PC-9 (cell line): ENCODE measurements at regions not wholly inside any gene's neighbourhood (a gene's known extent, or its start where the extent isn't known, plus 50 kb on each side); places are given as distances from the start of the nearest gene placed in this dataset.

Experiments used
- BruUV-seq: library from RNA; stranded (reverse); fragments of 400-500 nt; replicated peaks from 2 replicates; lab custom pipeline; 2021; lab: Mats Ljungman, UMichigan
- CTCF ChIA-PET: fragments of 300-600 bp; sonication (Branson Sonifier 250); formaldehyde crosslinking; loops from one replicate; lab custom pipeline; 2022; ENCODE audit warnings: antibody characterized with exemption; lab: Charles Lee
- POLR2A ChIA-PET: fragments of 300-600 bp; sonication (Branson Sonifier 250); formaldehyde crosslinking; loops from one replicate; lab custom pipeline; 2022; ENCODE audit warnings: antibody characterized with exemption; ENCODE audit not compliant: unreplicated experiment; lab: Charles Lee
- DNase-seq, 2 experiments: peaks; one replicate each; pipeline versions ENCODE4 v3.0.0 to v3.0.0-alpha.2; 2015 to 2022; ENCODE audit warnings: mixed read lengths in 1 of 2
- H2AFZ ChIP-seq: fragments of 200-600 bp; sonication (generic); 2 replicates; pipeline ENCODE4 v1.8.1; 2017; ENCODE audit warnings: antibody characterized with exemption
- H3F3A ChIP-seq: fragments of 200-600 bp; sonication (generic); 2 replicates; pipeline ENCODE4 v1.8.1; 2017; ENCODE audit warnings: antibody characterized with exemption, mild to moderate bottlenecking, low read depth; ENCODE audit not compliant: insufficient read depth
- H3K27ac ChIP-seq: fragments of 200-600 bp; sonication (generic); 2 replicates; pipeline ENCODE4 v1.6.1; 2016; ENCODE audit warnings: mixed run types
- H3K27me3 ChIP-seq: fragments of 200-600 bp; sonication (generic); 2 replicates; pipeline ENCODE4 v1.6.1; 2016; ENCODE audit warnings: low read depth, mixed run types; ENCODE audit not compliant: insufficient read depth
- H3K36me3 ChIP-seq: fragments of 200-600 bp; sonication (generic); 2 replicates; pipeline ENCODE4 v1.6.1; 2016; ENCODE audit warnings: low read depth, mixed run types
- H3K4me1 ChIP-seq: fragments of 200-600 bp; sonication (generic); replicated peaks from 2 replicates; pipeline ENCODE4 v1.6.1; 2016; ENCODE audit warnings: mixed run types; ENCODE audit not compliant: insufficient read depth
- H3K4me2 ChIP-seq: fragments of 200-600 bp; sonication (generic); 2 replicates; pipeline ENCODE4 v1.6.1; 2017; ENCODE audit warnings: mixed run types
- H3K4me3 ChIP-seq: fragments of 200-600 bp; sonication (generic); 2 replicates; pipeline ENCODE4 v1.6.1; 2016; ENCODE audit warnings: mixed run types
- H3K79me2 ChIP-seq: fragments of 200-600 bp; sonication (generic); 2 replicates; pipeline ENCODE4 v1.6.1; 2017; ENCODE audit warnings: low read depth, mixed run types
- H3K9me2 ChIP-seq: fragments of 200-600 bp; sonication (generic); 2 replicates; pipeline ENCODE4 v1.8.1; 2017; ENCODE audit warnings: mild to moderate bottlenecking; ENCODE audit not compliant: insufficient read depth
- H3K9me3 ChIP-seq: fragments of 200-600 bp; sonication (generic); 2 replicates; pipeline ENCODE4 v1.8.1; 2016; ENCODE audit warnings: low read depth; ENCODE audit not compliant: insufficient read depth
- H4K20me1 ChIP-seq: fragments of 200-600 bp; sonication (generic); 2 replicates; pipeline ENCODE4 v1.8.1; 2017; ENCODE audit not compliant: insufficient read depth
- EZH2 ChIP-seq: fragments of 200-600 bp; sonication (generic); IDR thresholded peaks from 2 replicates; pipeline ENCODE4 v1.8.0; 2017; ENCODE audit warnings: antibody characterized with exemption, low read depth
- intact Hi-C: fragments of 100-400 bp; cut with micrococcal nuclease; formaldehyde crosslinking; loops from one replicate; pipeline ENCODE4 v1.10.0; 2022; ENCODE audit not compliant: unreplicated experiment
- TF ChIP-seq, protein P1 (sequence below): fragments of 200-600 bp; sonication (generic); conservative IDR thresholded peaks from 2 replicates; pipeline ENCODE4 v1.6.1; 2017; ENCODE audit warnings: mixed run types, antibody characterized with exemption, mild to moderate bottlenecking, moderate library complexity

DNA sequence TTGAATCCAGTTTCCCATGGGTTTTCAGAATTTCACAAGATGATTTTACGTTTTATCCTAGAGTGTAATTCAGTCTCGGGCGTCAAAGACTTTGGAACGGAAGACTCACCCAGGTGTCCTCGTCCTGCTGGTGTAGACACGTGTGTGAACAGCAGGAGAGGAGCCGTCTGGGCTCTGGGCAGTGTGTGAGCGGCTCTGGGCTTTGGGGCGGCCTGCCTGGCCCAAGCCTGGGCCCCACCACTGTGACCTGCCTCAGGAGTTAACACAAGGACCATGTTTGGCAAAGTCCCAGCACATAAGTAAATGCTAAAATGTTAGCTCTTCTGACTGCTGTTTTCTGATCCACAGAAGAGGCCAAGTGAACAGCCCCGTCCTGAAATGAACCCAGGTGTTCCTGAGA lies 1093.3 kb downstream of the BRD1 start:
- BruUV-seq: no TSS peak
- H2AFZ ChIP-seq: no peak overlapping the region
- no peak overlapping the region for H3K4me3 ChIP-seq
- H3K79me2 ChIP-seq: no peaks in the 10 kb centered on the region
- no peaks in the 10 kb centered on the region for H3F3A ChIP-seq
- intact Hi-C loops: no loop called here
- no peak for DNase-seq
- TF ChIP-seq, protein P1, sequence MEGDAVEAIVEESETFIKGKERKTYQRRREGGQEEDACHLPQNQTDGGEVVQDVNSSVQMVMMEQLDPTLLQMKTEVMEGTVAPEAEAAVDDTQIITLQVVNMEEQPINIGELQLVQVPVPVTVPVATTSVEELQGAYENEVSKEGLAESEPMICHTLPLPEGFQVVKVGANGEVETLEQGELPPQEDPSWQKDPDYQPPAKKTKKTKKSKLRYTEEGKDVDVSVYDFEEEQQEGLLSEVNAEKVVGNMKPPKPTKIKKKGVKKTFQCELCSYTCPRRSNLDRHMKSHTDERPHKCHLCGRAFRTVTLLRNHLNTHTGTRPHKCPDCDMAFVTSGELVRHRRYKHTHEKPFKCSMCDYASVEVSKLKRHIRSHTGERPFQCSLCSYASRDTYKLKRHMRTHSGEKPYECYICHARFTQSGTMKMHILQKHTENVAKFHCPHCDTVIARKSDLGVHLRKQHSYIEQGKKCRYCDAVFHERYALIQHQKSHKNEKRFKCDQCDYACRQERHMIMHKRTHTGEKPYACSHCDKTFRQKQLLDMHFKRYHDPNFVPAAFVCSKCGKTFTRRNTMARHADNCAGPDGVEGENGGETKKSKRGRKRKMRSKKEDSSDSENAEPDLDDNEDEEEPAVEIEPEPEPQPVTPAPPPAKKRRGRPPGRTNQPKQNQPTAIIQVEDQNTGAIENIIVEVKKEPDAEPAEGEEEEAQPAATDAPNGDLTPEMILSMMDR: no peak
- TF ChIP-seq EZH2: no peak
- H3K27ac ChIP-seq: no peak overlapping the region
- H3K9me3 ChIP-seq: no peaks in the 10 kb centered on the region
- peaks cover 3% of the 10 kb centered on the region for H4K20me1 ChIP-seq
- ChIA-PET CTCF (no interaction called here), POLR2A (no interaction called here)
- no peak overlapping the region for H3K4me2 ChIP-seq
- H3K4me1 ChIP-seq: no peaks in the 10 kb centered on the region
- no peaks in the 10 kb centered on the region for H3K36me3 ChIP-seq
- no peaks in the 10 kb centered on the region for H3K9me2 ChIP-seq
- peaks cover 97% of the 10 kb centered on the region for H3K27me3 ChIP-seq

DNA sequence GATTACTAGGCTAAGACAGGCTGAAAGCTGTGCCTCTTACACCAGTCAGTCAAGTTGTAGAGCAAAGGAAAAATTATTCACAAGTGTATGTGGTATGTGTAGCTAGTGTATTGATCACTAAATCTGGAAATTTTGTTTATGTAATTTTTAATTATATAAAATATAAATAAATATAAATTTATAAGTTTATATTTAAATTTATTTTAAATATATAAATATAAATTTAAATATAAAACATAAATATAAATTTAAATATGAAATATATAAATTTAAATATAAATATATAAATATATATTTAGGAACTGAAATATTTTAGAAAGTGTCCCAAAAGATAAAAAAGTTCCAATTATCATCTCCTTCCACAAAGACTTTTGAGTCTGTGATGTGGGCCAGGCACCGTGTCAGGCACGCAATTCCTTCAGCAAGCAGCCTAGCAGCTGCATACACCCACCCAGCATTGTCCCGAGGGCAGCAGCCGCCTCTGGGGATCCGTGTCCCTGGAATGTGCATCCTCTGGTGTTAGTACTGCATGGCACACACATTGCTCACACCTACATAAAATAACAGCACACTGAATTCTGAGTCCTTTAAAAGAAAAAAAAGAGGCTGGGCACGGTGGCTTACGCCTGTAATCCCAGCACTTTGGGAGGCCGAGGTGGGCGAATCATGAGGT lies 1098.0 kb downstream of the BRD1 start:
- DNase-seq: no peak
- no peak overlapping the region for H3K4me2 ChIP-seq
- no peak overlapping the region for H3K4me3 ChIP-seq
- H3F3A ChIP-seq: no peaks in the 10 kb centered on the region
- no TSS peak for BruUV-seq
- H3K9me3 ChIP-seq: peaks cover 5% of the 10 kb centered on the region; the same call in 1 of the 2 replicates
- CTCF ChIA-PET: no interaction called here
- no peak overlapping the region for H2AFZ ChIP-seq
- no peaks in the 10 kb centered on the region; the same call in none of the 2 replicates for H4K20me1 ChIP-seq
- intact Hi-C loops: no loop called here
- no peak overlapping the region for H3K27ac ChIP-seq
- H3K27me3 ChIP-seq: peaks cover 75% of the 10 kb centered on the region
- no peaks in the 10 kb centered on the region for H3K9me2 ChIP-seq
- no peaks in the 10 kb centered on the region for H3K4me1 ChIP-seq
- TF ChIP-seq, protein P1: no peak
- TF ChIP-seq EZH2: no peak
- H3K79me2 ChIP-seq: no peaks in the 10 kb centered on the region
- H3K36me3 ChIP-seq: no peaks in the 10 kb centered on the region
- POLR2A ChIA-PET: no interaction called here

DNA sequence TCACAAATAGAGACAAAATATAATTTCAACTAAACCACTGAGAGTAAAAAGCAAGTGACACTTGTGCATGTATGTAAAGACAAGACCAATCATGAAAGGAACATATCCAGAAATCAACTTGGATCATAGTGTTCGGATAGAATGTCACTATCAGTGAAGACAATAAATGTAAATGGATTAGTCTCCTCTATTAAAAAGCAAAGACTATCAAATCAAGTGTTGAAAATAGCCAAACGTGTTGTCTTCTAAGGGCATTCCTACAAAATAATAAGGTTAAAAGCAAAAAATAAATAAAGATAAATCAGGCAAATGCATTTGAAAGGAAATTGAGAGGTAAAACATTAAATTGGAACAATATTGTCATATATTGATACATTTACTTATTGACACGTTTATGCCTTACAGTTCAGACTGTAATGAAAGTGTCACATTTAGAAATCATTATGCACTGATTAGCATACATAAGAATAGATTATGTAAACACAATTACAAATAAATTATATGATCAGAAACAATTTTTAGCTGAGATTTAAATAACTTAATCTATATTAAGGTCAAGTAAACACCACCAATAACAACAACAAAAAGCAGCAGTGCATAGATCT lies 1100.1 kb downstream of the BRD1 start:
- intact Hi-C loops: no loop called here
- Histone ChIP-seq H3K36me3 (no peaks in the 10 kb centered on the region), H2AFZ (no peak overlapping the region), H3K9me2 (no peaks in the 10 kb centered on the region), H3F3A (no peaks in the 10 kb centered on the region), H3K27ac (no peak overlapping the region), H3K9me3 (peaks cover 5% of the 10 kb centered on the region; the same call in 1 of the 2 replicates), H3K79me2 (no peaks in the 10 kb centered on the region), H3K4me2 (no peak overlapping the region), H3K4me3 (no peak overlapping the region), H4K20me1 (no peaks in the 10 kb centered on the region; the same call in none of the 2 replicates), H3K4me1 (no peaks in the 10 kb centered on the region), H3K27me3 (peaks cover 75% of the 10 kb centered on the region)
- BruUV-seq: no TSS peak
- DNase-seq: no peak
- POLR2A ChIA-PET: no interaction called here
- CTCF ChIA-PET: no interaction called here
- no peak for TF ChIP-seq EZH2
- TF ChIP-seq, protein P1: no peak
